Vagina (tissue), 2 donors: ENCODE measurements at regions not wholly inside any gene's neighbourhood (a gene's known extent, or its start where the extent isn't known, plus 50 kb on each side); places are given as distances from the start of the nearest gene placed in this dataset.

Source experiments
- DNase-seq, 2 donors: peaks; one replicate each; pipeline ENCODE4 v3.0.0-alpha.2; 2017; ENCODE audit errors: extremely low spot score in 2 of 2
- H3K27ac ChIP-seq: fragments of 200-600 bp; sonication (generic); one replicate; pipeline ENCODE4 v1.5.1; 2019
- H3K27me3 ChIP-seq: fragments of 200-600 bp; sonication (generic); one replicate; pipeline ENCODE4 v1.5.1; 2019
- H3K36me3 ChIP-seq, 2 donors: fragments of 200-600 bp; sonication (generic); one replicate each; pipeline ENCODE4 v1.5.1; 2017 to 2019
- H3K4me1 ChIP-seq: fragments of 200-600 bp; sonication (generic); one replicate; pipeline ENCODE4 v1.5.1; 2019
- H3K4me3 ChIP-seq, 2 donors: fragments of 200-600 bp; sonication (generic); 1 replicate in 1 of 2; 2 replicates in 1 of 2; pipeline ENCODE4 v1.5.1; 2016 to 2019
- H3K9me3 ChIP-seq: fragments of 200-600 bp; sonication (generic); one replicate; pipeline ENCODE4 v1.5.1; 2019
- POLR2A ChIP-seq, 2 donors: fragments of 450-650 bp; IDR thresholded peaks; one replicate each; pipeline ENCODE4 v1.6.1; 2017; ENCODE audit warnings: antibody characterized with exemption in 2 of 2, mild to moderate bottlenecking in 2 of 2, moderate library complexity in 2 of 2
- POLR2AphosphoS5 ChIP-seq, 2 donors: sonication (generic); formaldehyde crosslinking; IDR thresholded peaks; one replicate each; pipeline ENCODE4 v1.9.0; 2017; ENCODE audit warnings: antibody characterized with exemption in 2 of 2, mild to moderate bottlenecking in 2 of 2, low read depth in 1 of 2; ENCODE audit not compliant: insufficient read depth in 1 of 2
- intact Hi-C: fragments of 100-400 bp; cut with DNase I; formaldehyde crosslinking; loops from one replicate; pipeline ENCODE4 v1.15.1; 2023
- TF ChIP-seq, protein P1 (sequence below), 3 experiments: fragments of 450-650 bp in 2 of 3; fragments of 200-600 bp in 1 of 3; sonication (generic) in 1 of 3; IDR thresholded peaks; one replicate each; pipeline ENCODE4 v1.5.1; 2017 to 2019; ENCODE audit warnings: antibody characterized with exemption in 3 of 3, mild to moderate bottlenecking in 2 of 3, moderate library complexity in 2 of 3

- H3K27ac ChIP-seq = no peak overlapping the region
- no peak overlapping the region for H3K4me3 ChIP-seq
- TF ChIP-seq, protein P1, sequence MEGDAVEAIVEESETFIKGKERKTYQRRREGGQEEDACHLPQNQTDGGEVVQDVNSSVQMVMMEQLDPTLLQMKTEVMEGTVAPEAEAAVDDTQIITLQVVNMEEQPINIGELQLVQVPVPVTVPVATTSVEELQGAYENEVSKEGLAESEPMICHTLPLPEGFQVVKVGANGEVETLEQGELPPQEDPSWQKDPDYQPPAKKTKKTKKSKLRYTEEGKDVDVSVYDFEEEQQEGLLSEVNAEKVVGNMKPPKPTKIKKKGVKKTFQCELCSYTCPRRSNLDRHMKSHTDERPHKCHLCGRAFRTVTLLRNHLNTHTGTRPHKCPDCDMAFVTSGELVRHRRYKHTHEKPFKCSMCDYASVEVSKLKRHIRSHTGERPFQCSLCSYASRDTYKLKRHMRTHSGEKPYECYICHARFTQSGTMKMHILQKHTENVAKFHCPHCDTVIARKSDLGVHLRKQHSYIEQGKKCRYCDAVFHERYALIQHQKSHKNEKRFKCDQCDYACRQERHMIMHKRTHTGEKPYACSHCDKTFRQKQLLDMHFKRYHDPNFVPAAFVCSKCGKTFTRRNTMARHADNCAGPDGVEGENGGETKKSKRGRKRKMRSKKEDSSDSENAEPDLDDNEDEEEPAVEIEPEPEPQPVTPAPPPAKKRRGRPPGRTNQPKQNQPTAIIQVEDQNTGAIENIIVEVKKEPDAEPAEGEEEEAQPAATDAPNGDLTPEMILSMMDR (IDR thresholded peaks at IDR 0.05) = no peak
- H3K4me1 ChIP-seq = no peaks in the 10 kb centered on the region
- H3K36me3 ChIP-seq = no peaks in the 10 kb centered on the region
- H3K9me3 ChIP-seq = no peaks in the 10 kb centered on the region
- H3K27me3 ChIP-seq = no peaks in the 10 kb centered on the region
- intact Hi-C loops = no loop called here
- no peak for DNase-seq
These were observed 1097.2 kb upstream of the TENM4 start for GRCh38 chr11:80538040-80538439.

DNA sequence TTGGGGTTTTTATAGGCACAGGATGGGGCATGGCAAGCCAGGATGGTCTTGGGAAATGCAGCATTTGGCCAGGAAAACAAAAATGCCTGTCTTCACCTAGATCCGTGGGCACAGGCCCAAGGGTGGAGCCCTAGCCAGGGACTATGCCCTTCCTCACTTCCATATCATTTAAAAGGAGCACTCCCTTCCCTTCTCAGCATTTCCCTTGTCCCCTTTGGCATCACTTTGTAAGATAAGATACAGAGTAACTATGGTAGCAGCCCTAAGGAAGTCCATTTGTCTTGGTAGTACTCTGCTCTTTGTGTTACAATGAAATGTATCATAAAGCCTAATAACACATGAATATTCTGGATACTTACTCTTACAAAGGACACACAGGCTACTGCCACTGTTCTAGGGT is 1092.6 kb upstream of the TENM4 start:
- intact Hi-C loops = no loop called here
- TF ChIP-seq POLR2AphosphoS5 (IDR thresholded peaks at IDR 0.05; ENCODE audit: insufficient read depth in 1 of 2, low read depth in 1 of 2) = no peak
- TF ChIP-seq POLR2A (IDR thresholded peaks at IDR 0.05) = no peak
- H3K36me3 ChIP-seq = no peaks in the 10 kb centered on the region

DNA sequence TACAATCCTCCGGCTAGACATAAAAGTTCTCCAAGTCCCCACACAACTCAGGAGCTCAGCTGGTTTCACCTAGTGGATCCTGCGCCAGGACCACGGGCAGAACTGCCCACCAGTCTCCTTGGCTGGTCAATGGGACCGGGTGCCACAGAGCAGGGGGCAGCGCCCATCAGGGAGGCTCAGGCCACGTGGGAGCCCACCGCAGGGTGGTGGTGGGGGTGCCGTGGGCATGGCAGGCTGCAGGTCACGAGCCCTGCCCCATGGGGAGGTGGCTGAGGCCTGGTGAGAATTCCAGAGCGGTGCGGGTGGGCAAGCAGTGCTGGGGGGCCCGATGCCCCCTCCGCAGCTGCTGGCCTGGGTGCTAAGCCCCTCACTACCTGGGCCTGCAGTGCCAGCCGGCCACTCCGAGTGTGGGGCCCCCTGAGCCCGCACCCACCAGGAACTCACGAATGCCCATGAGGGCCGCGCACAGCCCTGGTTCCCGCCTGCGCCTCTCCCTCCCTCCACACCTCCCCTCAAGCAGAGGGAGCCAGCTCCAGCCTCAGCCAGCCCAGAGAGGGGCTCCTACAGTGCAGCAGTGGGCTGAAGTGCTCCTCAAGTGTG is 1091.9 kb upstream of the TENM4 start:
- no peak overlapping the region for H3K27ac ChIP-seq
- H3K9me3 ChIP-seq = no peaks in the 10 kb centered on the region
- H3K27me3 ChIP-seq = no peaks in the 10 kb centered on the region
- no peaks in the 10 kb centered on the region for H3K4me1 ChIP-seq
- TF ChIP-seq POLR2AphosphoS5 (IDR thresholded peaks at IDR 0.05; ENCODE audit: insufficient read depth in 1 of 2, low read depth in 1 of 2) (no peak), POLR2A (IDR thresholded peaks at IDR 0.05) (no peak)
- TF ChIP-seq, protein P1 (IDR thresholded peaks at IDR 0.05) = no peak
- intact Hi-C loops = no loop called here
- DNase-seq = no peak
- no peaks in the 10 kb centered on the region for H3K36me3 ChIP-seq
- no peak overlapping the region for H3K4me3 ChIP-seq

More for the DNA sequence above, 1092.6 kb upstream of the TENM4 start:
- Histone ChIP-seq H3K27ac (no peak overlapping the region), H3K27me3 (no peaks in the 10 kb centered on the region), H3K4me3 (no peak overlapping the region), H3K9me3 (no peaks in the 10 kb centered on the region), H3K4me1 (no peaks in the 10 kb centered on the region)
- DNase-seq = no peak

GRCh38 chr11:80529726-80530125 is 1088.9 kb upstream of the TENM4 start:
- no peaks in the 10 kb centered on the region for H3K27me3 ChIP-seq
- no peak overlapping the region for H3K4me3 ChIP-seq
- intact Hi-C loops = no loop called here
- no peak for DNase-seq
- H3K4me1 ChIP-seq = no peaks in the 10 kb centered on the region
- no peaks in the 10 kb centered on the region for H3K36me3 ChIP-seq
- TF ChIP-seq, protein P1 (IDR thresholded peaks at IDR 0.05) = no peak
- no peak for TF ChIP-seq POLR2A (IDR thresholded peaks at IDR 0.05)
- no peak for TF ChIP-seq POLR2AphosphoS5 (IDR thresholded peaks at IDR 0.05; ENCODE audit: insufficient read depth in 1 of 2, low read depth in 1 of 2)
- no peak overlapping the region for H3K27ac ChIP-seq
- no peaks in the 10 kb centered on the region for H3K9me3 ChIP-seq

DNA sequence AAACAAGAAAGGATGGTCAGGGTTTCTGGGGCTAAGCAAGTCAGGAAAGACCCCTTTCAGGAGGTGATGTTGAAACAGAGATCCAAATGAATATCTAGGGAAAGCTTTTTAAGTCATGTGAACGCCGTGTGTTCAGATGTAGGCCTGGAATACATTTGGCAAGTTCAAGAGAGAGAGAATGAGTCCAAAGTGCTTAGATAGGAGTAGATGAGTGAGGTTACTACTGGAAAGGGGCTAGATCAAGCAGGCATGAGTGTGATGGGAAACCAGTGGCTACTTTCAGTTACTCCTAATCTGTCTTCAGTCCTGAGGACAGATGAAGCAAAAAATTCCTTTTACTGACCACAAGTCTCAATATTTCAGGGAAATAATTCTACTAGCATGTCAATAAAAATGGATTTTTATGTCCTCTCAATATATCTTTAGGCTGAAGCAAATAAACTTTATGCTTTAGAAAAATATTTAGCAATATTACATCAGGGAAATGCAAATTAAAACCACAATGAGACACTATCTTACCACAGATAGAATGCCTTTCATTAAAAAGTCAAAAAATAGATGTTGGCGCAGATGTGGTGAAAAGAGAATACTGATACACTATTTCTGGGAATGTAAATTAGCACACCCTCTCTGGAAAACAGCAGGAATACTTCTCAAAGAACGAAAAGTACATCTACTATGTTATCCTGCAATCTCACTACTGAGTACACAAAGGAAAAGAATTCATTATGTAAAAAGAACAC is 1085.0 kb upstream of the TENM4 start:
- Histone ChIP-seq H3K4me3 (no peak overlapping the region), H3K4me1 (no peaks in the 10 kb centered on the region), H3K36me3 (no peaks in the 10 kb centered on the region), H3K9me3 (no peaks in the 10 kb centered on the region), H3K27me3 (no peaks in the 10 kb centered on the region), H3K27ac (no peak overlapping the region)
- no peak for DNase-seq
- intact Hi-C loops = no loop called here
- no peak for TF ChIP-seq POLR2A (IDR thresholded peaks at IDR 0.05)

- no peak overlapping the region for H3K27ac ChIP-seq
- no peak for DNase-seq
- H3K36me3 ChIP-seq = no peaks in the 10 kb centered on the region
- H3K9me3 ChIP-seq = no peaks in the 10 kb centered on the region
- TF ChIP-seq, protein P1 (IDR thresholded peaks at IDR 0.05) = no peak
- TF ChIP-seq POLR2A (IDR thresholded peaks at IDR 0.05) (no peak), POLR2AphosphoS5 (IDR thresholded peaks at IDR 0.05; ENCODE audit: insufficient read depth in 1 of 2, low read depth in 1 of 2) (no peak)
- intact Hi-C loops = no loop called here
- H3K4me3 ChIP-seq = no peak overlapping the region
- no peaks in the 10 kb centered on the region for H3K27me3 ChIP-seq
- H3K4me1 ChIP-seq = no peaks in the 10 kb centered on the region
These were observed 1083.5 kb upstream of the TENM4 start for GRCh38 chr11:80524349-80524748.
